ENCODE measurements at regions not wholly inside any gene's neighbourhood (a gene's known extent, or its start where the extent isn't known, plus 50 kb on each side); places are given as distances from the start of the nearest gene placed in this dataset.

- peaks cover 56% of the 10 kb centered on the region for H3K4me1 ChIP-seq (ENCODE audit: control insufficient read depth, insufficient read depth, low read length)
- H3K9ac ChIP-seq (ENCODE audit: low read length): no peak overlapping the region
- H3K27me3 ChIP-seq (ENCODE audit: control insufficient read depth, insufficient read depth, low read length): peaks cover 70% of the 10 kb centered on the region
- H3K27ac ChIP-seq (ENCODE audit: low read depth, low read length): no peak overlapping the region
- H3K4me3 ChIP-seq (ENCODE audit: low read depth, low read length): peak overlapping the region; percentile 57; the same call in 1 of the 2 replicates
- no peaks in the 10 kb centered on the region for H3K9me3 ChIP-seq (ENCODE audit: control insufficient read depth, insufficient read depth, low read depth, low read length)
- no peaks in the 10 kb centered on the region for H3K36me3 ChIP-seq (ENCODE audit: control insufficient read depth, insufficient read depth, low read length)
Measured at GRCh38 chr13:111535523-111535811, 215.0 kb downstream of the TEX29 start.

GRCh38 chr13:111536075-111536642 lies 215.7 kb downstream of the TEX29 start:
- peaks cover 65% of the 10 kb centered on the region for H3K27me3 ChIP-seq (ENCODE audit: control insufficient read depth, insufficient read depth, low read length)

DNA sequence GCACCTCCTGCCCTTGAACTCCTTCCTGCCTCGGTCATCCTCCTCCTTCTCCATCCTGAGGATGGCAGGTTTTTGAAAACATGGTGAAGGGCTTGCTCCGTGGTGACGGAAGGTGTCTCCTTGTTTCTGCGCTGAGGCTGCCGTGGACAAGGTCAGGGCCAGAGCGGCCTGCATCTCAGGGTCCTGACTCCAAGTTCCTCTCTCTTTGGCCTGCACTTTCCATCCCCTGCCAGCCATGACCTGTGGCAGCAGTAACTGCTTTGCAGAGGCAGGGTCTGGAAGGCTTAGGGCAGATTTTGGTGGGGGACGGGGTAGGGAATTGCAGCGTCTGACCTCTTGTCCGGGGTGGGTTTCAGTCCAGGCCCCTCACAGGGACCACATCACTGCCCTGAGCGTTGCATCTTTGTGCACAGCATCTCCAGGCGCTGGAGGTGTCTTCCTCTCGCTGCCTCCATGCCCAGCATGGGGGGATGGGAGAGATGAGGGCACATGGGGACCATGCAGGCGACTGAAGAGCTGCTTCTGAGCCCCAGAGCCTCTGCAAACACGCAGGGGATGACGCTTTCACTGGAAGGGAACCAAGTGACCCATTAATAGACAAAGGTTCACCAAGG lies 216.8 kb downstream of the TEX29 start:
- H3K27me3 ChIP-seq (ENCODE audit: control insufficient read depth, insufficient read depth, low read length): peaks cover 59% of the 10 kb centered on the region
- H3K27ac ChIP-seq (ENCODE audit: low read depth, low read length): no peak overlapping the region
- H3K4me1 ChIP-seq (ENCODE audit: control insufficient read depth, insufficient read depth, low read length): peaks cover 40% of the 10 kb centered on the region
- no peaks in the 10 kb centered on the region for H3K36me3 ChIP-seq (ENCODE audit: control insufficient read depth, insufficient read depth, low read length)
- no peak overlapping the region for H3K4me3 ChIP-seq (ENCODE audit: low read depth, low read length)
- H3K9me3 ChIP-seq (ENCODE audit: control insufficient read depth, insufficient read depth, low read depth, low read length): no peaks in the 10 kb centered on the region
- no peak overlapping the region for H3K9ac ChIP-seq (ENCODE audit: low read length)

More at GRCh38 chr13:111536075-111536642, 215.7 kb downstream of the TEX29 start:
- Histone ChIP-seq H3K27ac (ENCODE audit: low read depth, low read length) (no peak overlapping the region), H3K9ac (ENCODE audit: low read length) (no peak overlapping the region), H3K4me3 (ENCODE audit: low read depth, low read length) (no peak overlapping the region), H3K36me3 (ENCODE audit: control insufficient read depth, insufficient read depth, low read length) (no peaks in the 10 kb centered on the region), H3K4me1 (ENCODE audit: control insufficient read depth, insufficient read depth, low read length) (peaks cover 49% of the 10 kb centered on the region), H3K9me3 (ENCODE audit: control insufficient read depth, insufficient read depth, low read depth, low read length) (no peaks in the 10 kb centered on the region)

DNA sequence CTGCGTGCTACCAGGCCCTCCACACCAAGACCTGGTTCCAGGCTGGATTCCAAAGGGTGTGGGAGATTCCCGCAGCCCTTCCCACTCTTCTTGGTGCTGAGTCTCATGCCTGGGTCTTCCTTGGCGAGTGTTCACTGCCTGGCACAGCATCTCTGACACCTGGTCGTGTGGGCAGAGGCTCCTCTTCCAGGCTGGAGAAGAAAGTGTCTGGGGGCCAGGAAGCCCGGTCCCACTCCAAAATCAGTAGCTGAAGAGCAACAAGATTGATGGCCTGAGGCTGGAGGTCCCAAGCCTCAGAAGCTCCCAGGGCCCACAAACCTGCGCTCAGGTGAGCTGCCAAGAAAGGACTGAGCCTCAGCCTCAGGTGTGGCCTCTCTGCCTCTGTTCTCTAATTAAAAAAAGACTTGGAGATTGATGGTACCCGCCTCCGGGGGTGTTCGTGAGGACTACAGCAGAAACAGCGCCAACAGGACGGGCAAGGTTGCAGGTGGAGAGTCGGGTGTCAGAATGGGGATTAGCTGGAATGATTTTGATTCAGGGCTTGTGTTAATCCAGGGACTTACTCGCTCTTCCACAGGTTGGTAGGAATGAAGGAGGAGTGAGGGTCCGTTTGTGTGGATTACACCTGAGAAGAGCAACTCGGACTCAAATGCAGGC lies 217.5 kb downstream of the TEX29 start:
- Histone ChIP-seq H3K27me3 (ENCODE audit: control insufficient read depth, insufficient read depth, low read length) (peaks cover 54% of the 10 kb centered on the region), H3K9me3 (ENCODE audit: control insufficient read depth, insufficient read depth, low read depth, low read length) (no peaks in the 10 kb centered on the region), H3K4me1 (ENCODE audit: control insufficient read depth, insufficient read depth, low read length) (peaks cover 35% of the 10 kb centered on the region), H3K9ac (ENCODE audit: low read length) (no peak overlapping the region), H3K27ac (ENCODE audit: low read depth, low read length) (no peak overlapping the region), H3K4me3 (ENCODE audit: low read depth, low read length) (no peak overlapping the region), H3K36me3 (ENCODE audit: control insufficient read depth, insufficient read depth, low read length) (no peaks in the 10 kb centered on the region)

DNA sequence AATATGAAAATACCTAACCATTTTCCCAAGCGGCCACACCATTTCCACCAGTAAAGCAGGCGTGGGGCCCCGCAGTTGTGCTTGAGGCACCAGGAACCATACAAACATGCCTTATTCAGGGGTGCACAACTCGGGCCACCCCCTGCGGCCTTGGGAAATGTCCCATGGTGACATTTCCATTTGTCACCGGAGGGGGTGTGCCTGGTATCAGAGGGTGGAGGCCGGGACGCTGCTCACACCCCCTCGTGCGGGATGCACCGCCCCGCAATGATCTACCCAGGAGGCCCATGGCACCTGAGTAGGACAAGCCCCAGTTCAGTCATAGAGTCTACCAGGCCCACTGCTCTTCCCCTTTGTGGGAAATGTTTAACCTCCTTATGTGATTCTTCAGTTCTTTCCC lies 218.8 kb downstream of the TEX29 start:
- no peaks in the 10 kb centered on the region for H3K36me3 ChIP-seq (ENCODE audit: control insufficient read depth, insufficient read depth, low read length)
- H3K4me3 ChIP-seq (ENCODE audit: low read depth, low read length): no peak overlapping the region
- H3K9ac ChIP-seq (ENCODE audit: low read length): no peak overlapping the region
- H3K27me3 ChIP-seq (ENCODE audit: control insufficient read depth, insufficient read depth, low read length): peaks cover 42% of the 10 kb centered on the region
- no peaks in the 10 kb centered on the region; the same call in 1 of the 2 replicates for H3K9me3 ChIP-seq (ENCODE audit: control insufficient read depth, insufficient read depth, low read depth, low read length)
- peaks cover 22% of the 10 kb centered on the region for H3K4me1 ChIP-seq (ENCODE audit: control insufficient read depth, insufficient read depth, low read length)
- no peak overlapping the region for H3K27ac ChIP-seq (ENCODE audit: low read depth, low read length)

- Histone ChIP-seq H3K27me3 (ENCODE audit: control insufficient read depth, insufficient read depth, low read length) (peaks cover 35% of the 10 kb centered on the region), H3K9me3 (ENCODE audit: control insufficient read depth, insufficient read depth, low read depth, low read length) (no peaks in the 10 kb centered on the region; the same call in 1 of the 2 replicates), H3K27ac (ENCODE audit: low read depth, low read length) (no peak overlapping the region), H3K36me3 (ENCODE audit: control insufficient read depth, insufficient read depth, low read length) (no peaks in the 10 kb centered on the region), H3K9ac (ENCODE audit: low read length) (no peak overlapping the region), H3K4me1 (ENCODE audit: control insufficient read depth, insufficient read depth, low read length) (peaks cover 15% of the 10 kb centered on the region), H3K4me3 (ENCODE audit: low read depth, low read length) (no peak overlapping the region)
Measured at GRCh38 chr13:111539791-111540446, 219.5 kb downstream of the TEX29 start.

GRCh38 chr13:111540486-111540885 lies 220.0 kb downstream of the TEX29 start:
- no peak overlapping the region for H3K27ac ChIP-seq (ENCODE audit: low read depth, low read length)
- H3K9me3 ChIP-seq (ENCODE audit: control insufficient read depth, insufficient read depth, low read depth, low read length): no peaks in the 10 kb centered on the region; the same call in none of the 2 replicates
- no peak overlapping the region for H3K4me3 ChIP-seq (ENCODE audit: low read depth, low read length)
- no peak overlapping the region for H3K9ac ChIP-seq (ENCODE audit: low read length)
- peaks cover 29% of the 10 kb centered on the region for H3K27me3 ChIP-seq (ENCODE audit: control insufficient read depth, insufficient read depth, low read length)
- no peaks in the 10 kb centered on the region for H3K36me3 ChIP-seq (ENCODE audit: control insufficient read depth, insufficient read depth, low read length)
- H3K4me1 ChIP-seq (ENCODE audit: control insufficient read depth, insufficient read depth, low read length): peaks cover 11% of the 10 kb centered on the region

DNA sequence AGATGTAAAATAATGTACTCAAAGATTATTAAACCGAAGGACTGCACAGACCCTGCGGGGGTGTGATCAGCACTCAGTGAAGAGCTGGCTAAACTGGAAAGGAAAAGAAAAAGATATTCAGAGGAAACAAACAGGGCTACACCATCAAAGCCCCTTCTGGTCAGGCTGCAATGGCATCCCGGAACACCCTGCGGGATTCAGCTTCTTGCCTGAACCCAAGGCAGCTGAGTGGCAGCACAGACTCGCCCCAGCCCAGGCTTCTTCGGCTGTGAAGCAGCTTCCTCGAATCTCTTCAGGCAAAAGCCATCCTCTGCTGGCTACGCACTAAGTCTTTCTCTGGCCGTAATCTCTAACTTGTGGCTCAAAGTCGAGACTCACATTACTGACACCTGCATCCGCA lies 220.9 kb downstream of the TEX29 start:
- no peaks in the 10 kb centered on the region; the same call in none of the 2 replicates for H3K9me3 ChIP-seq (ENCODE audit: control insufficient read depth, insufficient read depth, low read depth, low read length)
- H3K27ac ChIP-seq (ENCODE audit: low read depth, low read length): no peak overlapping the region
- peaks cover 2% of the 10 kb centered on the region for H3K4me1 ChIP-seq (ENCODE audit: control insufficient read depth, insufficient read depth, low read length)
- peaks cover 21% of the 10 kb centered on the region for H3K27me3 ChIP-seq (ENCODE audit: control insufficient read depth, insufficient read depth, low read length)
- H3K4me3 ChIP-seq (ENCODE audit: low read depth, low read length): no peak overlapping the region
- H3K9ac ChIP-seq (ENCODE audit: low read length): no peak overlapping the region
- H3K36me3 ChIP-seq (ENCODE audit: control insufficient read depth, insufficient read depth, low read length): no peaks in the 10 kb centered on the region

- Histone ChIP-seq H3K4me1 (ENCODE audit: control insufficient read depth, insufficient read depth, low read length) (no peaks in the 10 kb centered on the region; the same call in 1 of the 2 replicates), H3K36me3 (ENCODE audit: control insufficient read depth, insufficient read depth, low read length) (no peaks in the 10 kb centered on the region), H3K4me3 (ENCODE audit: low read depth, low read length) (no peak overlapping the region), H3K27me3 (ENCODE audit: control insufficient read depth, insufficient read depth, low read length) (peaks cover 16% of the 10 kb centered on the region; the same call in 1 of the 2 replicates), H3K9ac (ENCODE audit: low read length) (no peak overlapping the region), H3K9me3 (ENCODE audit: control insufficient read depth, insufficient read depth, low read depth, low read length) (no peaks in the 10 kb centered on the region; the same call in none of the 2 replicates), H3K27ac (ENCODE audit: low read depth, low read length) (no peak overlapping the region)
Measured at GRCh38 chr13:111541752-111542529, 221.5 kb downstream of the TEX29 start.

DNA sequence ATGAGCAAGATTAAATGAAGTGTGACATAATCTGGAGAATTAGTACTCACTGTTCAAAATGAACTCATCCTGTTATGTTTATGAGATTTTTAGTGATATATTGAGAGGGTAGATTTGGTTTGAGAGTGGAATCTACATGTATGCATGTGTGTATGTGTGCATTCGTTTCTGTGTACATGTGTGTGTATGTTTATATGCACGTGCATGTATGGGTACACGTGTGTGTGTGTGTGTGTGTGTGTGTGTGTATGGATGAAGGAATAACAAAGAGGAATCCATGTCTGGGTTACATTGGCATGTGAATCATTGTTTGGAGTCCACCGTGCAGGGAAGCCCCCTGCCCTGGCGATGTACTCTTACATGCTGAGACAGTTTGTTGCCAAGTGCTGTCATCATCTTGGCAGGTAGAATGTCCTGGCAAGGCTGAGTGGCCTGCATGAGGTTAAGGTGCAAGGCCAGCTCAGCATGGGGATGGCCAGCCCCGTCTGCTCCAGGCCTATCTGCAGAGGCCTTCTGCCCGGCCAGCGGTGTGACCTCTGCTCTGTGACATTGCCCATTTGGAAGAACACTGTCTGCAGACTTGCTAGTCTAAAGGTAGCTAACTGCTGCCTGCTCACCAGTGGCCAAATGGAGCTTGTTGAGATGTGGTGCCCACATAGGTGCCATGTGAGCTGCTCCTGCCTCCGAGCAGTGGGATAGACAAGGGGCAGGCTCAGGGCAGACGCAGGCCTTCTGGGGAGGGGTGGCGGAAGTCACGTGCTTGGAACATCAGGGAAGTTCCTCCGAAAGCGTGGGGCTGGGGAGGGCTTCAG lies 222.3 kb downstream of the TEX29 start:
- no peaks in the 10 kb centered on the region; the same call in none of the 2 replicates for H3K9me3 ChIP-seq (ENCODE audit: control insufficient read depth, insufficient read depth, low read depth, low read length)
- H3K4me3 ChIP-seq (ENCODE audit: low read depth, low read length): no peak overlapping the region
- no peaks in the 10 kb centered on the region for H3K36me3 ChIP-seq (ENCODE audit: control insufficient read depth, insufficient read depth, low read length)
- no peaks in the 10 kb centered on the region; the same call in 1 of the 2 replicates for H3K4me1 ChIP-seq (ENCODE audit: control insufficient read depth, insufficient read depth, low read length)
- peaks cover 8% of the 10 kb centered on the region; the same call in 1 of the 2 replicates for H3K27me3 ChIP-seq (ENCODE audit: control insufficient read depth, insufficient read depth, low read length)
- H3K27ac ChIP-seq (ENCODE audit: low read depth, low read length): no peak overlapping the region
- no peak overlapping the region for H3K9ac ChIP-seq (ENCODE audit: low read length)
